Right cardiac atrium (tissue), 5 donors: ENCODE measurements at regions not wholly inside any gene's neighbourhood (a gene's known extent, or its start where the extent isn't known, plus 50 kb on each side); places are given as distances from the start of the nearest gene placed in this dataset.

ENCODE experiments used
- ATAC-seq, 2 donors: fragments of 200-7000 bp; cut with Tn5 transposase; one replicate each; pipeline versions ENCODE4 v1.8.0 to v1.9.1; 2020; ENCODE audit warnings: moderate library complexity in 2 of 2, mild to moderate bottlenecking in 1 of 2
- DNase-seq, 3 donors: peaks; one replicate each; pipeline ENCODE4 v3.0.0-alpha.2; 2020
- H3K27ac ChIP-seq: one replicate; pipeline ENCODE4 v1.5.1; 2013; ENCODE audit warnings: mild to moderate bottlenecking, low read length, control low read depth, moderate library complexity
- H3K27me3 ChIP-seq: one replicate; pipeline ENCODE4 v1.6.1; 2013; ENCODE audit not compliant: control insufficient read depth, insufficient read depth
- H3K4me1 ChIP-seq: one replicate; pipeline ENCODE4 v1.6.1; 2013; ENCODE audit warnings: low read length; ENCODE audit not compliant: control insufficient read depth, insufficient read depth
- H3K4me3 ChIP-seq: one replicate; pipeline ENCODE4 v1.5.1; 2013; ENCODE audit warnings: low read length, control low read depth
- H3K9me3 ChIP-seq: one replicate; pipeline ENCODE4 v1.6.1; 2013; ENCODE audit warnings: low read length; ENCODE audit not compliant: control insufficient read depth
- WGBS: extraction: QIAGEN DNeasy Blood & Tissue Kit; methylation state at CpG from one replicate; pipeline ENCODE4 v1.1.7; 2013; 5-methylcytosine and 5-hydroxymethylcytosine counted together
- intact Hi-C, 4 donors: fragments of 100-400 bp; cut with DNase I; formaldehyde crosslinking; loops; one replicate each; pipeline versions ENCODE4 v1.11.0 to v1.14.0; 2022 to 2023
- donor health status: healthy with polysubstance abuse.
- donor health status: DM: no; HTN: yes; CAD: no.
- donor health status: DM: no; HTN: no; CAD: no.
- donor health status: DM: no; HTN: yes; CAD: no; lungs with severe emphysema.
- donor health status: DM: yes; HTN: yes; CAD: no.

- 71% methylated on average over 2 of the region's 2 CpGs for WGBS
Measured at GRCh38 chr1:221074332-221074731, 195.1 kb downstream of the HLX start.

DNA sequence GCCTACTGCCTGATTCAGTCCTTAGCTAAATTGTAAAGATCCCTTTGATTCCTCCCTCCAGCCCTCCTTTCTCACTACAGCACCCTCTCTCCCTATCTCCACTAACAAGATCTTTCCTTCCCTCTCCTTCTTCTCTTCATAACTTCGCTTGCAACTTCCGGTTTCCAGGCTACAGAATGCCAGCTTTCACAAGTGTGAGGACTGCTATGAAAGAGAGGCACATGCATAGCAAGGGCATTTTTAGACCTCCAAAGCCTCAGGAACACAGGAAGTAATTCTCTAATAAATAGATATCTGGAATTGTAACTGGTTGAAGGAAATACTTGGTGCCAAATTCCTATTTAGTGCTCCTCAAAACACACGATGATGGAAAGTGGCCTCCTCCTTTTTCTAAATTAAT is 196.7 kb downstream of the HLX start:
- intact Hi-C loops = loop anchor here in 1 of 4 donors (10.0 kb wide), 1 partner anchor 61 kb away; no protein-coding TSS in a partner anchor
- Histone ChIP-seq H3K27ac (no peak overlapping the region), H3K9me3 (peaks cover 2% of the 10 kb centered on the region), H3K4me3 (no peak overlapping the region), H3K4me1 (peaks cover 5% of the 10 kb centered on the region), H3K27me3 (no peaks in the 10 kb centered on the region)
- 34% methylated on average over 3 of the region's 3 CpGs for WGBS
- DNase-seq = no peak
- no peak for ATAC-seq

More at GRCh38 chr1:221074332-221074731, 195.1 kb downstream of the HLX start:
- no peak overlapping the region for H3K27ac ChIP-seq
- DNase-seq = no peak
- intact Hi-C loops = loop anchor here in 1 of 4 donors (10.0 kb wide), 1 partner anchor 60 kb away; no protein-coding TSS in a partner anchor
- H3K4me3 ChIP-seq = no peak overlapping the region
- no peak for ATAC-seq
- H3K9me3 ChIP-seq = peaks cover 2% of the 10 kb centered on the region
- H3K4me1 ChIP-seq = peaks cover 5% of the 10 kb centered on the region
- H3K27me3 ChIP-seq = no peaks in the 10 kb centered on the region

DNA sequence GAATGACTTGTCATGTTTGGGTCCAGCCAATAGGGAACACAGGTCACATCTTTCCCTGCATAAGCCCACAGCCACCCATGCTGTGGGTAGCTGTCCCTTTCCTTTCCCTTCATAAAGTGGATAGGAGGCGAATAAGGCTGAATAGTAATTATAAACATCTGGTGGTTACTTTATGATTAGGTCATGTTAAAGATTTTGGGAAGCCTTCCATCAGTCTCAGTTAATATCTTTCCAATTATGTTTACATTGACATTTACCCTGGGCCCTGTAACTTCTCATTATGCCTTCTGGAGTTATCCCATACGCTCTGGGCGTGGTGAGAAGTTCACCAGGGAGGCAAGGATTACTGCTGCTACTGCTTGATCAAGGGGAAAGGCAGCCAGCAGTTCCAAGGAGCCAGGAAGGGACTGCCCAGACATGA is 197.2 kb downstream of the HLX start:
- 88% methylated on average over 3 of the region's 3 CpGs for WGBS
- ATAC-seq (no peak), DNase-seq (no peak)
- intact Hi-C loops = loop anchor here in 1 of 4 donors (10.0 kb wide), 1 partner anchor 62 kb away; no protein-coding TSS in a partner anchor
- H3K27me3 ChIP-seq = no peaks in the 10 kb centered on the region
- H3K4me1 ChIP-seq = peaks cover 5% of the 10 kb centered on the region
- H3K27ac ChIP-seq = no peak overlapping the region
- no peak overlapping the region for H3K4me3 ChIP-seq
- peaks cover 2% of the 10 kb centered on the region for H3K9me3 ChIP-seq

GRCh38 chr1:221078260-221078965 is 199.2 kb downstream of the HLX start:
- intact Hi-C loops = loop anchor here in 1 of 4 donors (10.0 kb wide), 1 partner anchor 64 kb away; no protein-coding TSS in a partner anchor
- Histone ChIP-seq H3K27ac (no peak overlapping the region), H3K4me1 (peaks cover 5% of the 10 kb centered on the region), H3K9me3 (peaks cover 2% of the 10 kb centered on the region), H3K4me3 (no peak overlapping the region), H3K27me3 (no peaks in the 10 kb centered on the region)
- ATAC-seq (no peak), DNase-seq (no peak)
- WGBS = 84% methylated on average over 1 of the region's 1 CpG

DNA sequence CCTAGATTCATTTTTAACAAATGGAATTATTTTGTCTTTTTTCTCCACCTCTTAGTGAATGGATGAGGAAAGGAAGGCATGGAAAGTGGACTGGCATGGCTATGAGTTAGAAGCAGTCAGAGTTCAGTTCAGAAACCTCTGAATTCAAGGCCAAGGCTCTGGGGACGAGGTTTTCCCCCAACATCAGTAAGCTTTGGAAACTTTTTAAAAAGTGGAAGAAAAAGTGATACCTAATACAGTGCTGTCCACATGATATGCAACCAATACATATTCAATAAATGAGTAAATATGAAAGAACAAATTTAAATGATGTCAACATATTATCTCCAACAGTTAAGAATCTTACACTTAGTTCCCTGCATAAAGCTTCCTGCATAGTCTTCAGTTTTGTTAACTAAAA is 204.7 kb downstream of the HLX start:
- no peak for ATAC-seq
- H3K4me1 ChIP-seq = no peaks in the 10 kb centered on the region
- no peak overlapping the region for H3K4me3 ChIP-seq
- no peak overlapping the region for H3K27ac ChIP-seq
- no peaks in the 10 kb centered on the region for H3K9me3 ChIP-seq
- intact Hi-C loops = no loop called here
- no peak for DNase-seq
- 98% methylated on average over 1 of the region's 1 CpG for WGBS
- H3K27me3 ChIP-seq = no peaks in the 10 kb centered on the region

DNA sequence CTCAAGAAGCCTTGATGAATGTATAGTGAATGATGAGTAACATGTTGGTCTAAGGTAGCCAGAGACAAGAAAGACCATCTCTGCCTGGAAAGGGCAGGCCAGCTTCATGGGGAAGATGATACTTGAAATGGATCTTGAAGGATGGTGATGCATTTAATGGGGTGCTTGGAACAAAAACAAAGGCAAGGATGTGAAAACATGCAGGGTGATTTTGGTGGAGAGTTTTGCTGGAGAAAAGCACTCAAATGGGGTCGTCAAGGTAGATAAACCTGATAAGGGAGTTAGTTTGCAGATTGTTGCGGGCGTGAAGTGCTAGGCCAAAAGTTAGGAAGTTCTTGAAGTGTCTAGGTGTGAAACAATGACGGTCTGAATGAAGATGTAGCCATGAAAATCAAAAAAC is 205.4 kb downstream of the HLX start:
- Histone ChIP-seq H3K4me3 (no peak overlapping the region), H3K27me3 (no peaks in the 10 kb centered on the region), H3K27ac (no peak overlapping the region), H3K9me3 (no peaks in the 10 kb centered on the region), H3K4me1 (no peaks in the 10 kb centered on the region)
- intact Hi-C loops = no loop called here
- no peak for ATAC-seq
- DNase-seq = no peak
- WGBS = 84% methylated on average over 4 of the region's 4 CpGs

GRCh38 chr1:221085701-221086375 is 206.6 kb downstream of the HLX start:
- Histone ChIP-seq H3K4me3 (no peak overlapping the region), H3K9me3 (no peaks in the 10 kb centered on the region), H3K27ac (no peak overlapping the region), H3K27me3 (no peaks in the 10 kb centered on the region), H3K4me1 (no peaks in the 10 kb centered on the region)
- DNase-seq (no peak), ATAC-seq (no peak)
- intact Hi-C loops = no loop called here
- 64% methylated on average over 2 of the region's 2 CpGs for WGBS

DNA sequence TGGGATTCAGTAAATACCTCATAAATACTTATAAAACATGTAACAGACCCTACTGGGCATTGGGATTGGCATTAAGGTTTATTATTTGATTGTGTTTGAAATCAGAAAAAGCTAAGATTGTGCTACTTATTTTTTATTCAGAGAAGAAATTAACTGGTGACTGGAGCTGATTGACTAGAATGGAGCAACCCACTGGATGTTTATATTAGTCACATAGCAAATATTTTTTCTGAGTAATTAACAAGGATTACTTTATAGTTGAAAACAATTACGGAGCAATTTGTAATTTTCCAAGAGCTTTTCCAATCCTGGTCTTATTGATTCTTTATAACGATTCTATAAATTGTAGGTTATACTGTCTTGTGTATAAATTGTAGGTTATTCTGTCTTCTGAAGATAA is 208.7 kb downstream of the HLX start:
- H3K27ac ChIP-seq = no peak overlapping the region
- no peaks in the 10 kb centered on the region for H3K4me1 ChIP-seq
- no peak overlapping the region for H3K4me3 ChIP-seq
- H3K27me3 ChIP-seq = no peaks in the 10 kb centered on the region
- ATAC-seq = no peak
- H3K9me3 ChIP-seq = no peaks in the 10 kb centered on the region
- intact Hi-C loops = no loop called here
- 89% methylated on average over 2 of the region's 2 CpGs for WGBS
- no peak for DNase-seq

GRCh38 chr1:221089273-221089672 is 210.0 kb downstream of the HLX start:
- H3K4me1 ChIP-seq = no peaks in the 10 kb centered on the region
- intact Hi-C loops = no loop called here
- H3K4me3 ChIP-seq = no peak overlapping the region
- WGBS = 84% methylated on average over 3 of the region's 3 CpGs
- ATAC-seq (no peak), DNase-seq (no peak)
- no peak overlapping the region for H3K27ac ChIP-seq
- no peaks in the 10 kb centered on the region for H3K27me3 ChIP-seq
- no peaks in the 10 kb centered on the region for H3K9me3 ChIP-seq

DNA sequence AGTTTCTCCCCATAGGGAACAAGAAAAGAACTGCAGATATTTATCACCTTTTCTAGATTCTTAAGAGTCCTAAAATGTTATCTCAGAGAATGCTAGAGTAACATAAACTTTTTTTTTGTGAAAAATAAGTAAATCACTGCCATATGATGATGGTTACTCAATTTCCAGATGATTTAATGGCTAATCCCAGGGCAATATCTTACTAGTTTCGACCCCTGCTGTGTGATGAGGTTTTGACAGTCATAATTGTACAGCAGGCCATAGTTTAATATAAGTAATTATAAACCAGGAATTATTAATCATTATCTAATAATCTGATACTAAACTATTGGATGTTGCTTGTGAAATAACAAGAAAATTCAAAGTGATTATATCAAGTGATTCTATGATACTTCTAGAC is 210.6 kb downstream of the HLX start:
- H3K4me3 ChIP-seq = no peak overlapping the region
- no peak overlapping the region for H3K27ac ChIP-seq
- no peak for DNase-seq
- intact Hi-C loops = no loop called here
- 83% methylated on average over 1 of the region's 1 CpG for WGBS
- H3K27me3 ChIP-seq = no peaks in the 10 kb centered on the region
- ATAC-seq = no peak
- no peaks in the 10 kb centered on the region for H3K9me3 ChIP-seq
- no peaks in the 10 kb centered on the region for H3K4me1 ChIP-seq

- DNase-seq = no peak
- Histone ChIP-seq H3K4me3 (no peak overlapping the region), H3K9me3 (no peaks in the 10 kb centered on the region), H3K27me3 (no peaks in the 10 kb centered on the region), H3K4me1 (peaks cover 2% of the 10 kb centered on the region), H3K27ac (no peak overlapping the region)
- 57% methylated on average over 5 of the region's 5 CpGs for WGBS
- no peak for ATAC-seq
- intact Hi-C loops = no loop called here
Measured at GRCh38 chr1:221093903-221094791, 214.9 kb downstream of the HLX start.
